Endothelial cell (in vitro differentiated cells): ENCODE measurements at regions not wholly inside any gene's neighbourhood (a gene's known extent, or its start where the extent isn't known, plus 50 kb on each side); places are given as distances from the start of the nearest gene placed in this dataset.

Experiments used
- DNase-seq: peaks from one replicate; pipeline ENCODE4 v3.0.0; 2021; ENCODE audit warnings: low spot score
- H3K27ac Mint-ChIP-seq: one replicate; pipeline ENCODE4 v1.8.0; 2021; ENCODE audit warnings: mixed read lengths, inconsistent platforms; ENCODE audit not compliant: unreplicated experiment
- H3K27me3 Mint-ChIP-seq: one replicate; pipeline ENCODE4 v1.8.0; 2021; ENCODE audit warnings: mild to moderate bottlenecking, moderate library complexity, mixed read lengths, inconsistent platforms; ENCODE audit not compliant: unreplicated experiment
- H3K36me3 Mint-ChIP-seq: one replicate; pipeline ENCODE4 v1.8.0; 2021; ENCODE audit warnings: mild to moderate bottlenecking, low read depth, mixed read lengths, inconsistent platforms; ENCODE audit not compliant: unreplicated experiment
- H3K4me1 Mint-ChIP-seq: one replicate; pipeline ENCODE4 v1.8.0; 2021; ENCODE audit warnings: mild to moderate bottlenecking, mixed read lengths, inconsistent platforms; ENCODE audit not compliant: unreplicated experiment
- H3K4me3 Mint-ChIP-seq: one replicate; pipeline ENCODE4 v1.8.0; 2021; ENCODE audit warnings: mild to moderate bottlenecking, mixed read lengths, inconsistent platforms; ENCODE audit not compliant: unreplicated experiment
- H3K9me3 Mint-ChIP-seq: one replicate; pipeline ENCODE4 v1.8.0; 2021; ENCODE audit warnings: mixed read lengths, inconsistent platforms; ENCODE audit not compliant: unreplicated experiment
- CTCF ChIP-seq: fragments of 200-600 bp; sonication (generic); IDR thresholded peaks from one replicate; pipeline ENCODE4 v1.5.0; 2021; ENCODE audit warnings: antibody characterized with exemption; ENCODE audit not compliant: unreplicated experiment

GRCh38 chr15:62625429-62626033 is 417.0 kb upstream of the TPM1 start:
- no peaks in the 10 kb centered on the region for H3K4me1 Mint-ChIP-seq
- no peak for DNase-seq
- no peak overlapping the region for H3K4me3 Mint-ChIP-seq
- H3K9me3 Mint-ChIP-seq, result no peaks in the 10 kb centered on the region
- peaks cover 2% of the 10 kb centered on the region for H3K27me3 Mint-ChIP-seq
- H3K36me3 Mint-ChIP-seq, result no peaks in the 10 kb centered on the region
- H3K27ac Mint-ChIP-seq, result no peak overlapping the region
- no peak for TF ChIP-seq CTCF

- Mint-ChIP-seq H3K27me3 (peaks cover 2% of the 10 kb centered on the region), H3K36me3 (no peaks in the 10 kb centered on the region), H3K4me3 (no peak overlapping the region), H3K4me1 (no peaks in the 10 kb centered on the region), H3K27ac (no peak overlapping the region), H3K9me3 (no peaks in the 10 kb centered on the region)
- TF ChIP-seq CTCF, result no peak
- no peak for DNase-seq
Observed at GRCh38 chr15:62626903-62627302, 415.6 kb upstream of the TPM1 start.

- Mint-ChIP-seq H3K9me3 (no peaks in the 10 kb centered on the region), H3K27ac (no peak overlapping the region), H3K4me1 (peaks cover 3% of the 10 kb centered on the region), H3K4me3 (no peak overlapping the region), H3K27me3 (peaks cover 2% of the 10 kb centered on the region), H3K36me3 (no peaks in the 10 kb centered on the region)
- TF ChIP-seq CTCF, result no peak
- DNase-seq, result no peak
Observed at GRCh38 chr15:62631076-62631724, 411.3 kb upstream of the TPM1 start.

GRCh38 chr15:62636823-62637573 is 405.5 kb upstream of the TPM1 start:
- DNase-seq, result no peak
- Mint-ChIP-seq H3K9me3 (no peaks in the 10 kb centered on the region), H3K4me1 (peaks cover 14% of the 10 kb centered on the region), H3K27me3 (peaks cover 1% of the 10 kb centered on the region), H3K36me3 (no peaks in the 10 kb centered on the region), H3K4me3 (no peak overlapping the region), H3K27ac (no peak overlapping the region)
- TF ChIP-seq CTCF, result no peak

- no peaks in the 10 kb centered on the region for H3K36me3 Mint-ChIP-seq
- no peak for DNase-seq
- no peak overlapping the region for H3K27ac Mint-ChIP-seq
- H3K4me3 Mint-ChIP-seq, result no peak overlapping the region
- no peak for TF ChIP-seq CTCF
- peaks cover 14% of the 10 kb centered on the region for H3K4me1 Mint-ChIP-seq
- no peaks in the 10 kb centered on the region for H3K9me3 Mint-ChIP-seq
- no peaks in the 10 kb centered on the region for H3K27me3 Mint-ChIP-seq
Observed at GRCh38 chr15:62637574-62637897, 405.0 kb upstream of the TPM1 start.
